Spleen (tissue), 7 donors: ENCODE measurements at regions not wholly inside any gene's neighbourhood (a gene's known extent, or its start where the extent isn't known, plus 50 kb on each side); places are given as distances from the start of the nearest gene placed in this dataset.

Experiments used
- POLR2AphosphoS5 ChIP-seq, 3 donors: sonication (generic); formaldehyde crosslinking; IDR thresholded peaks; one replicate each; pipeline ENCODE4 v1.5.1; 2017; ENCODE audit warnings: antibody characterized with exemption in 3 of 3
- TF ChIP-seq, protein P1 (sequence below), 11 experiments: fragments of 200-600 bp in 7 of 11; fragments of 450-650 bp in 4 of 11; sonication (generic) in 4 of 11; IDR thresholded peaks in 8 of 11; conservative IDR thresholded peaks in 3 of 11; 1 replicate in 7 of 11; 2 replicates in 4 of 11; pipeline versions ENCODE4 v1.4.0 to v1.8.0; 2016 to 2021; ENCODE audit warnings: antibody characterized with exemption in 11 of 11, inconsistent platforms in 4 of 11, mild to moderate bottlenecking in 1 of 11
- donor health status: DM: no; HTN: no; CAD: no; lungs with moderate emphysema.
- donor health status: DM: no; HTN: no; CAD: no.
- donor health status: DM: no; HTN: no; CAD: no.

DNA sequence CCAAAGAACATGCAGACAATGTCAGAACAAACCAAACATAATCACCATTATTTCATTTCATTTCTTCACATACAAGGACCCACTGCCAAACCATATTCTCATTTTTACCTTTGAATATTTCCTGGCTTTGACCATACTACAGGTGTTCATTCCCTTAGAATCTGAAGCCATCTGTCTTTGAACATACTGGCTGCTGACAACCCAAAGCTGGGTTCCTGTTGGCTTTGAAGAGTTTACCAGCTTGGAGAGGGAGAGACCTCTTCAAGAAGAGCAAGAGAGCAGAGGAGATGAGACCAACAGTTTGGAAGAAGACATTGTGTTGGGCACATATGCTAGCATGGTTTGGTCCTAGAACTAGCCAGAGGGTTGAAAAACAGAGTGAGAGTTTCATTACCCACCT is 145.6 kb upstream of the KCNIP4 start:
- TF ChIP-seq, protein P1, sequence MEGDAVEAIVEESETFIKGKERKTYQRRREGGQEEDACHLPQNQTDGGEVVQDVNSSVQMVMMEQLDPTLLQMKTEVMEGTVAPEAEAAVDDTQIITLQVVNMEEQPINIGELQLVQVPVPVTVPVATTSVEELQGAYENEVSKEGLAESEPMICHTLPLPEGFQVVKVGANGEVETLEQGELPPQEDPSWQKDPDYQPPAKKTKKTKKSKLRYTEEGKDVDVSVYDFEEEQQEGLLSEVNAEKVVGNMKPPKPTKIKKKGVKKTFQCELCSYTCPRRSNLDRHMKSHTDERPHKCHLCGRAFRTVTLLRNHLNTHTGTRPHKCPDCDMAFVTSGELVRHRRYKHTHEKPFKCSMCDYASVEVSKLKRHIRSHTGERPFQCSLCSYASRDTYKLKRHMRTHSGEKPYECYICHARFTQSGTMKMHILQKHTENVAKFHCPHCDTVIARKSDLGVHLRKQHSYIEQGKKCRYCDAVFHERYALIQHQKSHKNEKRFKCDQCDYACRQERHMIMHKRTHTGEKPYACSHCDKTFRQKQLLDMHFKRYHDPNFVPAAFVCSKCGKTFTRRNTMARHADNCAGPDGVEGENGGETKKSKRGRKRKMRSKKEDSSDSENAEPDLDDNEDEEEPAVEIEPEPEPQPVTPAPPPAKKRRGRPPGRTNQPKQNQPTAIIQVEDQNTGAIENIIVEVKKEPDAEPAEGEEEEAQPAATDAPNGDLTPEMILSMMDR (IDR thresholded peaks at IDR 0.05 in 8 of 11, conservative IDR thresholded peaks at IDR 0.05 in 3 of 11), result no peak
- TF ChIP-seq POLR2AphosphoS5 (IDR thresholded peaks at IDR 0.05), result no peak
